ES-I3 (cell line): ENCODE measurements at regions not wholly inside any gene's neighbourhood (a gene's known extent, or its start where the extent isn't known, plus 50 kb on each side); places are given as distances from the start of the nearest gene placed in this dataset.

Experiments
- H3K36me3 ChIP-seq: 2 replicates; pipeline ENCODE4 v1.6.1; 2013; ENCODE audit warnings: mild to moderate bottlenecking, low read length, control low read depth, moderate library complexity; ENCODE audit not compliant: insufficient read depth
- H3K4me1 ChIP-seq: 2 replicates; pipeline ENCODE4 v1.6.1; 2013; ENCODE audit warnings: mild to moderate bottlenecking, control low read depth, low read length; ENCODE audit not compliant: insufficient read depth
- H3K9ac ChIP-seq: 2 replicates; pipeline ENCODE4 v1.6.1; 2013; ENCODE audit warnings: low read depth, mild to moderate bottlenecking, low read length, moderate library complexity
- H3K9me3 ChIP-seq: 2 replicates; pipeline ENCODE4 v1.6.1; 2013; ENCODE audit warnings: mild to moderate bottlenecking, low read length, moderate library complexity; ENCODE audit not compliant: control insufficient read depth, insufficient read depth

GRCh38 chr14:98137131-98138025 is 1134.6 kb downstream of the BCL11B start:
- Histone ChIP-seq H3K9me3 (no peaks in the 10 kb centered on the region; the same call in 1 of the 2 replicates), H3K4me1 (peaks cover 11% of the 10 kb centered on the region), H3K36me3 (no peaks in the 10 kb centered on the region), H3K9ac (peak overlapping the region; percentile 9; the same call in 1 of the 2 replicates)

DNA sequence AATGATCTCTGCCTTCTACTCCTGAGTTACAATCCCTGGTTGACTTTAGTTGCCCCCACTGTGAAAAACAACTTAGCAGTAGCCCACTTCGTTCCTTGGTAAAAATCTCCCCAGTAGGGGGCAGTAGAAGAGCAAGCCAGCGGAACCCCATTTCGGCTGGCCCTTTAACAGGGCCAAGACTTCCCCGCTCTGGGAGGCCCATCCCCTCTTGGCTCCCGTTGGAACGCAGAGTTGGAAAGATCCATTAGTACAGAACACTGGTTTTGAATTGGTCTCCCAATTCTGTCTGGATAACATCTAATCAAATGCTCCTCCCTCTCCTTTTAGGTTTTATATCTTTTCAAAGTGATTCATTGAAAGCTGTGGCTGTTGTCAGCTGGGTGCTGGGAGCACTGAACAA is 1133.3 kb downstream of the BCL11B start:
- Histone ChIP-seq H3K9ac (no peak overlapping the region), H3K9me3 (no peaks in the 10 kb centered on the region; the same call in 1 of the 2 replicates), H3K4me1 (peaks cover 11% of the 10 kb centered on the region), H3K36me3 (no peaks in the 10 kb centered on the region)

GRCh38 chr14:98140862-98141530 is 1131.0 kb downstream of the BCL11B start:
- H3K9me3 ChIP-seq = no peaks in the 10 kb centered on the region; the same call in 1 of the 2 replicates
- H3K9ac ChIP-seq = no peak overlapping the region
- H3K4me1 ChIP-seq = peaks cover 11% of the 10 kb centered on the region
- no peaks in the 10 kb centered on the region for H3K36me3 ChIP-seq

- Histone ChIP-seq H3K36me3 (no peaks in the 10 kb centered on the region), H3K9ac (no peak overlapping the region), H3K9me3 (no peaks in the 10 kb centered on the region; the same call in 1 of the 2 replicates), H3K4me1 (no peaks in the 10 kb centered on the region)
Measured at GRCh38 chr14:98143566-98143965, 1128.4 kb downstream of the BCL11B start.

DNA sequence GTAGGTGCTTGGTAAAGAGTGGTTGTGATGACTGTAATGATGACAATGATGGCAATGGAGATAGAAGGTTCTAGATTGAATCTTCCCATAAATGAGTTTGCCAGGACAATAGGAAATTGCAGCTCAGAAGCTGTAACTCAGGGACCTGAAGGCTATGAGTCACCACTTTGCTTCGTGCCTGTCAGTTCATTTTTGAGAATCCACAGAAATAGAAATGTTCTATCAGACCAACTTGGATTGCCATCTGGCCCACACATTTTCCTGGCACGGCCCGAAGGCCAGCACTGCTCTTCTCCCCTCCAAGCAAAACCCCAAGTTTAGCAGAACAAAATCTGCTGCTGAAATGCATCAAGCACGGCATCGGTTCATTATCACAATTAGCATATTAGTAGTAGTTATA is 1127.0 kb downstream of the BCL11B start:
- Histone ChIP-seq H3K36me3 (no peaks in the 10 kb centered on the region), H3K9ac (no peak overlapping the region), H3K9me3 (no peaks in the 10 kb centered on the region; the same call in 1 of the 2 replicates), H3K4me1 (no peaks in the 10 kb centered on the region)

DNA sequence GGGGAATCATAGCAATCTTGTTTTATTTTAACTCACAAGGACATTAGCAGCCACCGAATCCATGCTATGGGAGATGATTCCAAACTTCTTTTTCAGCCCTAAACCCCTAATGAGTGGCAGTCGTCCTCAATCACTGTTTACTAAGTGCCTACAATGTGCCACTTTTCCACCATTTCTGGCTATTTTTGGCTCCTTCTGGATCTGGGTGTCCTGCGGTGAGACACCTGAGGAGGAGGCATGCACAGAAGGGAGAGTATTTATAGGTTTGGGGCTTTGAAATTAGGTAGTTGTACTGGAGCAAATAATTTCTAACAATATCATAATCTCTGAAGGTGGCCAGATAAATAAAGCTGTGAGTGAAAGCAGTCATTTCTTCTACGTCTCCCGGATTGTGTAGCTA is 1125.6 kb downstream of the BCL11B start:
- no peak overlapping the region for H3K9ac ChIP-seq
- H3K4me1 ChIP-seq = no peaks in the 10 kb centered on the region
- no peaks in the 10 kb centered on the region for H3K36me3 ChIP-seq
- H3K9me3 ChIP-seq = no peaks in the 10 kb centered on the region

GRCh38 chr14:98154254-98154653 is 1117.7 kb downstream of the BCL11B start:
- no peaks in the 10 kb centered on the region for H3K9me3 ChIP-seq
- no peaks in the 10 kb centered on the region for H3K4me1 ChIP-seq
- no peaks in the 10 kb centered on the region for H3K36me3 ChIP-seq
- no peak overlapping the region for H3K9ac ChIP-seq

GRCh38 chr14:98156411-98156810 is 1115.6 kb downstream of the BCL11B start:
- Histone ChIP-seq H3K9ac (no peak overlapping the region), H3K4me1 (no peaks in the 10 kb centered on the region), H3K9me3 (no peaks in the 10 kb centered on the region), H3K36me3 (no peaks in the 10 kb centered on the region)

DNA sequence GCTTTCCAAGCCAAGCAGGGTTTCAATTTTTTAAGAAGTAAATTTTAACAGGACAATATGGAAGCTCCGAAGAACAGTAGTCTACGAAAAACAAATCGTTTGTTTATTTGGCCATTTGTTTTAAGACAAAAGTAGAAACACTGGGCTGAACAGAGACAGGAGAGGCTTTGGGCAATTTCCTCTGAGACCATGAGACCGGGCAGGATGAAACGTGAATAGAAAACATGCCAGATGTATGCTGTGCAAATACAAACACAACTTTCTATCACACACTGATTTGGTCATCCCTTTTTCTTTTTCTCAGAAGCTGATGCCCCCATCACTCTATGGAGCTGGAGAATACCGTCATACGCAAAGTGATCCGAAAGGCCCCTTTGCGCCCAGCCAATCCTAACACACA is 1111.1 kb downstream of the BCL11B start:
- Histone ChIP-seq H3K4me1 (no peaks in the 10 kb centered on the region; the same call in 1 of the 2 replicates), H3K9ac (no peak overlapping the region), H3K9me3 (no peaks in the 10 kb centered on the region), H3K36me3 (no peaks in the 10 kb centered on the region)

DNA sequence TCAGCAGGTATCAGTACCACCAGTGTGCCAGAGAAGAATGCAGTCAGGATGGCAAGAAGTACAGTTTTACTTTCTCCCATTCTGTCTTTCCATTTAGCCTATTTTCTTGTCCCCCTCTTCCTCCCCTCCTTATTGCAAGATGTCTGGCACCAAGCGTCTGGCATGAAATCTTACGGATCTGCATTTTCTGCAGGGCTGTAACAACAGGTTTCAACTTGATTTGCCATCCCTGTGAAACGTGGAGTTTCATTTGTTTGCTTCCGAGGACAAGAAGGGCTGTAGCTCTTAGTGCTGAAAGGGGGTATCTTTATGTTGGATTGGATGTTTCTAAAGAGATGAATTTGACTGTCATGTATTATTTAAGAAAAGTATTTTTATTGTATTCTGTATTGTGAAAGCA is 1110.6 kb downstream of the BCL11B start:
- H3K9me3 ChIP-seq = no peaks in the 10 kb centered on the region
- no peaks in the 10 kb centered on the region; the same call in 1 of the 2 replicates for H3K4me1 ChIP-seq
- no peak overlapping the region for H3K9ac ChIP-seq
- no peaks in the 10 kb centered on the region for H3K36me3 ChIP-seq

- no peaks in the 10 kb centered on the region for H3K9me3 ChIP-seq
- no peaks in the 10 kb centered on the region for H3K36me3 ChIP-seq
- peak overlapping the region; percentile 26; the same call in 1 of the 2 replicates for H3K9ac ChIP-seq
- no peaks in the 10 kb centered on the region; the same call in 1 of the 2 replicates for H3K4me1 ChIP-seq
Measured at GRCh38 chr14:98162856-98163805, 1108.9 kb downstream of the BCL11B start.

DNA sequence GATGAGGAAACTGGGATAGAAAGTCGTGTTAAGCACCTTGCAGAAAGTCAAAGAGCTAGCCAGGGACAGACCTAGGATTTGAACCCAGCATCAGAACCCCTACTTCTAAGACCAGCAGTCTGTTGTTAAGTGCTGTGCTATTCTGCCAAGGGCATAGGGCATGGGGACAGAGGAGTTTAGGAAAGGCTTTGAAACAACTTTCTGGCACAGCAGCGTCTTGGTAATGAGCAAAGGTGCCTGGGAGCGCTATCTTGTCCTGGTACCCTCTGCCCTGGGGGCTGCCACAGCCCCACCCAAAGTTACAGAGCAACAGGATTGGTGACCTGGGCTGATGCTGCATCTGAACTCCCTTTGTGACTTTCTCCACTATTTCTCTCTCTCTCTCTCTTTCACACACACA is 1108.1 kb downstream of the BCL11B start:
- H3K9me3 ChIP-seq = no peaks in the 10 kb centered on the region
- no peaks in the 10 kb centered on the region for H3K36me3 ChIP-seq
- H3K4me1 ChIP-seq = no peaks in the 10 kb centered on the region; the same call in 1 of the 2 replicates
- no peak overlapping the region for H3K9ac ChIP-seq

GRCh38 chr14:98165976-98166375 is 1106.0 kb downstream of the BCL11B start:
- Histone ChIP-seq H3K9me3 (no peaks in the 10 kb centered on the region), H3K36me3 (no peaks in the 10 kb centered on the region), H3K4me1 (no peaks in the 10 kb centered on the region; the same call in 1 of the 2 replicates), H3K9ac (no peak overlapping the region)

GRCh38 chr14:98167275-98167674 is 1104.7 kb downstream of the BCL11B start:
- no peaks in the 10 kb centered on the region for H3K9me3 ChIP-seq
- no peaks in the 10 kb centered on the region; the same call in 1 of the 2 replicates for H3K4me1 ChIP-seq
- H3K9ac ChIP-seq = no peak overlapping the region
- no peaks in the 10 kb centered on the region for H3K36me3 ChIP-seq
